AG09319 (cell line): ENCODE measurements at regions not wholly inside any gene's neighbourhood (a gene's known extent, or its start where the extent isn't known, plus 50 kb on each side); places are given as distances from the start of the nearest gene placed in this dataset.

Source experiments
- DNase-seq: peaks from one replicate; pipeline ENCODE4 v3.0.0-alpha.2; 2010; ENCODE audit warnings: low read depth; ENCODE audit errors: extremely low read depth
- CTCF ChIP-seq: IDR thresholded peaks from 2 replicates; pipeline ENCODE4 v1.5.1; 2011; ENCODE audit warnings: low read depth, mild to moderate bottlenecking, inconsistent platforms, low read length, moderate library complexity

GRCh38 chr1:208641579-208642280 is 397.5 kb upstream of the PLXNA2 start:
- DNase-seq: no peak

GRCh38 chr1:208643005-208643597 is 398.9 kb upstream of the PLXNA2 start:
- no peak for TF ChIP-seq CTCF
- no peak for DNase-seq

More at GRCh38 chr1:208641579-208642280, 397.5 kb upstream of the PLXNA2 start:
- TF ChIP-seq CTCF: no peak

GRCh38 chr1:208644401-208645160 is 400.4 kb upstream of the PLXNA2 start:
- DNase-seq: no peak
- no peak for TF ChIP-seq CTCF

- TF ChIP-seq CTCF: no peak
- DNase-seq: no peak
Observed at GRCh38 chr1:208646431-208646830, 402.2 kb upstream of the PLXNA2 start.

- DNase-seq: no peak
- TF ChIP-seq CTCF: no peak
Observed at GRCh38 chr1:208648146-208648545, 404.0 kb upstream of the PLXNA2 start.

- peak; percentile 10 for DNase-seq
- TF ChIP-seq CTCF: peak; percentile 90
Observed at GRCh38 chr1:208652296-208653160, 408.3 kb upstream of the PLXNA2 start.
